IMR-90 (cell line): ENCODE measurements at regions not wholly inside any gene's neighbourhood (a gene's known extent, or its start where the extent isn't known, plus 50 kb on each side); places are given as distances from the start of the nearest gene placed in this dataset.

Source experiments
- ATAC-seq: fragments of 200-7000 bp; cut with Tn5 transposase; 2 replicates; pipeline ENCODE4 v1.9.1; 2020; ENCODE audit warnings: low read depth, mild to moderate bottlenecking, moderate library complexity
- BruUV-seq: library from RNA; stranded (reverse); fragments of 400-500 nt; replicated peaks from 2 replicates; lab custom pipeline; 2021; lab: Mats Ljungman, UMichigan
- CTCF ChIA-PET: fragments of 300-600 bp; formaldehyde crosslinking; extraction: SDS; loops from one replicate; lab custom pipeline; 2021; ENCODE audit warnings: antibody characterized with exemption; lab: Yijun Ruan, JAX
- POLR2A ChIA-PET: fragments of 300-600 bp; sonication (Branson Sonifier 250); formaldehyde crosslinking; loops from one replicate; lab custom pipeline; 2022; ENCODE audit warnings: antibody characterized with exemption; ENCODE audit not compliant: unreplicated experiment; lab: Charles Lee
- DNase-seq: peaks from one replicate; pipeline ENCODE4 v3.0.0; 2013
- H2AFZ ChIP-seq: replicated peaks from 2 replicates; pipeline ENCODE3; 2013; ENCODE audit warnings: low read length, mild to moderate bottlenecking; ENCODE audit not compliant: poor library complexity
- H2AK5ac ChIP-seq: 2 replicates; pipeline ENCODE4 v1.6.1; 2013; ENCODE audit warnings: low read depth, low read length, inconsistent platforms
- H2AK9ac ChIP-seq: replicated peaks from 2 replicates; pipeline ENCODE3; 2013; ENCODE audit warnings: mild to moderate bottlenecking, low read depth, low read length, moderate library complexity; ENCODE audit not compliant: poor library complexity
- H2BK120ac ChIP-seq: 2 replicates; pipeline ENCODE4 v1.6.1; 2013; ENCODE audit warnings: low read depth, low read length, inconsistent platforms
- H2BK15ac ChIP-seq: 3 replicates; pipeline ENCODE4 v1.6.1; 2013; ENCODE audit warnings: low read depth, low read length, inconsistent platforms
- H2BK20ac ChIP-seq: 2 replicates; pipeline ENCODE4 v1.6.1; 2013; ENCODE audit warnings: low read depth, mild to moderate bottlenecking, inconsistent platforms, low read length, moderate library complexity
- H2BK5ac ChIP-seq: 2 replicates; pipeline ENCODE4 v1.6.1; 2013; ENCODE audit warnings: mild to moderate bottlenecking, low read depth, low read length, inconsistent platforms; ENCODE audit not compliant: poor library complexity, severe bottlenecking
- H3K14ac ChIP-seq: replicated peaks from 2 replicates; pipeline ENCODE4 v1.6.1; 2013; ENCODE audit warnings: low read depth, low read length, inconsistent platforms
- H3K18ac ChIP-seq: 2 replicates; pipeline ENCODE4 v1.6.1; 2013; ENCODE audit warnings: low read depth, low read length, control low read depth
- H3K23ac ChIP-seq: 2 replicates; pipeline ENCODE4 v1.6.1; 2013; ENCODE audit warnings: low read depth, low read length, inconsistent platforms
- H3K27ac ChIP-seq: 2 replicates; pipeline ENCODE4 v1.5.1; 2013; ENCODE audit warnings: mild to moderate bottlenecking, control low read depth, low read length; ENCODE audit not compliant: insufficient read depth
- H3K27me3 ChIP-seq: 2 replicates; pipeline ENCODE4 v1.6.1; 2013; ENCODE audit warnings: low read length; ENCODE audit not compliant: control insufficient read depth, insufficient read depth
- H3K36me3 ChIP-seq: 2 replicates; pipeline ENCODE4 v1.6.1; 2013; ENCODE audit warnings: low read length, mixed read lengths; ENCODE audit not compliant: control insufficient read depth, insufficient read depth
- H3K4ac ChIP-seq: 2 replicates; pipeline ENCODE4 v1.6.1; 2013; ENCODE audit warnings: low read depth, low read length, inconsistent platforms
- H3K4me1 ChIP-seq: 2 replicates; pipeline ENCODE4 v1.6.1; 2013; ENCODE audit warnings: low read length, mixed read lengths; ENCODE audit not compliant: control insufficient read depth, insufficient read depth
- H3K4me2 ChIP-seq: 2 replicates; pipeline ENCODE4 v1.6.1; 2013; ENCODE audit warnings: low read depth, mild to moderate bottlenecking, control low read depth, low read length, moderate library complexity
- H3K4me3 ChIP-seq: 2 replicates; pipeline ENCODE4 v1.5.1; 2013; ENCODE audit warnings: low read depth, mild to moderate bottlenecking, control low read depth, low read length, moderate library complexity; ENCODE audit not compliant: insufficient read depth
- H3K56ac ChIP-seq: 2 replicates; pipeline ENCODE4 v1.6.1; 2013; ENCODE audit warnings: low read length, inconsistent platforms; ENCODE audit not compliant: insufficient read depth; ENCODE audit errors: extremely low read depth
- H3K79me1 ChIP-seq, 2 experiments: 2 replicates each; pipeline ENCODE4 v1.6.1; 2013; ENCODE audit warnings: low read length in 2 of 2, inconsistent platforms in 1 of 2, low read depth in 1 of 2
- H3K9ac ChIP-seq: 2 replicates; pipeline ENCODE4 v1.6.1; 2013; ENCODE audit warnings: low read depth, low read length, control low read depth
- H3K9me1 ChIP-seq: 2 replicates; pipeline ENCODE4 v1.6.1; 2013; ENCODE audit warnings: low read length, inconsistent platforms; ENCODE audit not compliant: insufficient read depth
- H3K9me3 ChIP-seq: 2 replicates; pipeline ENCODE4 v1.6.1; 2013; ENCODE audit warnings: low read length; ENCODE audit not compliant: control insufficient read depth, insufficient read depth
- H4K20me1 ChIP-seq: 2 replicates; pipeline ENCODE4 v1.6.1; 2013; ENCODE audit warnings: low read length, inconsistent platforms; ENCODE audit not compliant: insufficient read depth
- H4K5ac ChIP-seq: 2 replicates; pipeline ENCODE4 v1.6.1; 2013; ENCODE audit warnings: mild to moderate bottlenecking, low read depth, low read length, control low read depth
- H4K8ac ChIP-seq, 2 experiments: 2 replicates each; pipeline ENCODE4 v1.6.1; 2013; ENCODE audit warnings: low read depth in 2 of 2, low read length in 2 of 2, control low read depth in 1 of 2, inconsistent platforms in 1 of 2
- H4K91ac ChIP-seq: 2 replicates; pipeline ENCODE4 v1.6.1; 2013; ENCODE audit warnings: low read depth, low read length, inconsistent platforms; ENCODE audit not compliant: insufficient read depth
- BHLHE40 ChIP-seq: fragments of 150-350 bp; IDR thresholded peaks from 2 replicates; pipeline ENCODE4 v1.6.1; 2016; ENCODE audit warnings: mild to moderate bottlenecking, low read depth, low read length
- CEBPB ChIP-seq: IDR thresholded peaks from 2 replicates; pipeline ENCODE4 v1.6.1; 2012; ENCODE audit warnings: low read depth, low read length, improper control_type of control experiment
- SMC3 ChIP-seq: fragments of 150-350 bp; IDR thresholded peaks from 2 replicates; pipeline ENCODE4 v1.6.1; 2016; ENCODE audit warnings: low read depth, mild to moderate bottlenecking, antibody characterized with exemption, low read length, moderate library complexity
- WGBS, 2 experiments: methylation state at CpG; one replicate each; pipeline versions ENCODE4 v1.1.5 to v1.1.7; 2013; ENCODE audit warnings: missing lambda C conversion rate in 2 of 2; ENCODE audit not compliant: insufficient read length in 1 of 2; ENCODE audit errors: extremely low coverage in 2 of 2; 5-methylcytosine and 5-hydroxymethylcytosine counted together
- dilution Hi-C: fragments of 300-500 bp; cut with HindIII; formaldehyde crosslinking; loops from one replicate; pipeline ENCODE4 v1.14.3; 2018; ENCODE audit warnings: low sequenced_read_pairs; ENCODE audit not compliant: unreplicated experiment
- in situ Hi-C: fragments of 300-500 bp; cut with MboI; formaldehyde crosslinking; loops from 3 replicates; pipeline ENCODE4 v1.14.3; 2019; ENCODE audit warnings: low sequenced_read_pairs, inconsistent platforms, mixed read lengths
- intact Hi-C: fragments of 100-400 bp; cut with micrococcal nuclease; formaldehyde crosslinking; loops from 2 replicates; pipeline ENCODE4 v1.10.0; 2022
- TF ChIP-seq, protein P1 (sequence below): fragments of 150-350 bp; IDR thresholded peaks from 2 replicates; pipeline ENCODE4 v1.6.1; 2016; ENCODE audit warnings: low read depth, mild to moderate bottlenecking, low read length, moderate library complexity, borderline replicate concordance

DNA sequence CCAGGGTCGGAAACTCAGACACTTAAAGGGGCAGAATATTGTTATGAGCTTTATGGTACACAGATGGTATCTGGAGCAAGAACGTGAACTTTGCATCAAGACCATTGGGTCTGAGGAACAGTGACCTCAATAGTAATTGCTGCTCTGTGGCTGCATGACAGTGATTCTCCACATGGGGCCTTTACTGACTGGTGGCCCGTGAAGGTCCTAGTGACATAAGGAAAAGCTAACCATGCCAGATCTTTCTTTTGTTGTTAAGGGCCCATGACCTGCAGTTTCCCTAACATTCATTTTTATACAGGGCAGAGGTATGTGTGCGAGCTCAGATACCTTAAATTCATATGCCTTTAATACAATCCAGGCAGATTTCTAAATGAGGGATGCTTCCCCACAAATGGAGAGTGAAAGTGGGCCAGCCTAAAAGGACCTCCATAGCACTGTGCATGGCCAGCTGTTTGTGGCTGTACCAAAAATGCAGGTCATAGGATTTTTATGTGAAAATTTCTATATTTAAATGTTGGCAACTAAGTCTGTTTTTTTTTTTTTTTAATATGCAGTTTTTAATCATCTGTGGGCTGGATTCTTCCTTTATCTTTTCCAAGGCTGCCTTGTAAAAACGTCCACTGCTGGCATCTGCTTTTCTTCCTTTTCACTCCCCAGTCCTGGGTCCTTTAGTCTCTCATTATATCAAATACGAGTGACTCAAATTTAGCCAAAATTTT lies 188.0 kb upstream of the IL12A start:
- Histone ChIP-seq H3K27ac (no peak overlapping the region), H4K8ac (no peak overlapping the region), H3K18ac (peak overlapping the region; percentile 46), H3K4me3 (no peak overlapping the region), H3K36me3 (no peaks in the 10 kb centered on the region; the same call in 1 of the 2 replicates), H3K9me1 (peaks cover 19% of the 10 kb centered on the region), H3K79me1 (peaks cover 38 to 80% of the 10 kb centered on the region in 2 experiments; a peak in 3 of 4 replicates), H3K9me3 (peaks cover 3% of the 10 kb centered on the region; the same call in 1 of the 2 replicates), H2BK15ac (no peak overlapping the region; the same call in 2 of the 3 replicates), H3K27me3 (no peaks in the 10 kb centered on the region), H4K5ac (peak overlapping the region; percentile 62; the same call in 1 of the 2 replicates), H3K9ac (no peak overlapping the region), H3K4ac (0 out of 2 replicates have a peak overlapping the region, but pooled peaks have one; percentile 39), H3K14ac (peak overlapping the region; percentile 39; the same call in 1 of the 2 replicates), H3K56ac (no peak overlapping the region), H2BK20ac (no peak overlapping the region), H2BK5ac (no peak overlapping the region), H2AFZ (no peak overlapping the region), H3K4me1 (peaks cover 33% of the 10 kb centered on the region), H4K20me1 (peaks cover 37% of the 10 kb centered on the region), H3K4me2 (no peak overlapping the region), H4K91ac (peak overlapping the region; percentile 31; the same call in 1 of the 2 replicates), H2AK5ac (0 out of 2 replicates have a peak overlapping the region, but pooled peaks have one; percentile 43), H2AK9ac (no peak overlapping the region), H2BK120ac (0 out of 2 replicates have a peak overlapping the region, but pooled peaks have one; percentile 13), H3K23ac (no peak overlapping the region)
- BruUV-seq, result no TSS peak
- dilution Hi-C loops (no loop called here), in situ Hi-C loops (loop anchor here (5.0 to 10.0 kb wide), 2 partner anchors 183 to 476 kb away; no protein-coding TSS in a partner anchor), intact Hi-C loops (loop anchor here (10.0 kb wide), 1 partner anchor 346 kb away; no protein-coding TSS in a partner anchor)
- WGBS, 2 experiments, result 90% methylated on average over 1 of the region's 6 CpGs; no CpG with 5 or more reads in 1 of the 2 experiments
- no peak for TF ChIP-seq BHLHE40
- TF ChIP-seq SMC3, result no peak
- TF ChIP-seq, protein P1, sequence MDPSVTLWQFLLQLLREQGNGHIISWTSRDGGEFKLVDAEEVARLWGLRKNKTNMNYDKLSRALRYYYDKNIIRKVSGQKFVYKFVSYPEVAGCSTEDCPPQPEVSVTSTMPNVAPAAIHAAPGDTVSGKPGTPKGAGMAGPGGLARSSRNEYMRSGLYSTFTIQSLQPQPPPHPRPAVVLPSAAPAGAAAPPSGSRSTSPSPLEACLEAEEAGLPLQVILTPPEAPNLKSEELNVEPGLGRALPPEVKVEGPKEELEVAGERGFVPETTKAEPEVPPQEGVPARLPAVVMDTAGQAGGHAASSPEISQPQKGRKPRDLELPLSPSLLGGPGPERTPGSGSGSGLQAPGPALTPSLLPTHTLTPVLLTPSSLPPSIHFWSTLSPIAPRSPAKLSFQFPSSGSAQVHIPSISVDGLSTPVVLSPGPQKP, result no peak
- TF ChIP-seq CEBPB, result no peak
- ATAC-seq (no peak), DNase-seq (no peak)
- CTCF ChIA-PET, result interaction anchor here (0.7 to 1.5 kb wide), 2 partner anchors 12 to 1141 kb away, joined by 3 to 5 read pairs; no protein-coding TSS in a partner anchor
- POLR2A ChIA-PET, result no interaction called here
